ENCODE measurements at regions not wholly inside any gene's neighbourhood (a gene's known extent, or its start where the extent isn't known, plus 50 kb on each side); places are given as distances from the start of the nearest gene placed in this dataset.

GRCh38 chr10:111247781-111248389, 171.1 kb downstream of the ADRA2A start:
- Histone ChIP-seq H3K4me1 (ENCODE audit: control insufficient read depth in 5 of 5, insufficient read depth in 5 of 5, low read length in 5 of 5) (no peaks in the 10 kb centered on the region), H3K4me3 (ENCODE audit: low read depth in 1 of 5, low read length in 5 of 5) (no peak overlapping the region), H3K9ac (ENCODE audit: low read length in 5 of 5) (no peak overlapping the region), H3K27ac (ENCODE audit: low read depth, low read length) (no peak overlapping the region), H3K9me3 (ENCODE audit: control insufficient read depth in 5 of 5, low read length in 5 of 5) (peaks cover 0 to 3% (median 0%) of the 10 kb centered on the region in 5 donors), H3K27me3 (ENCODE audit: control insufficient read depth in 5 of 5, insufficient read depth in 4 of 5, low read length in 5 of 5) (no peaks in the 10 kb centered on the region), H3K36me3 (ENCODE audit: control insufficient read depth in 5 of 5, insufficient read depth in 5 of 5, low read length in 5 of 5) (no peaks in the 10 kb centered on the region)

GRCh38 chr10:111249925-111250324, 173.1 kb downstream of the ADRA2A start:
- Histone ChIP-seq H3K27ac (ENCODE audit: low read depth, low read length) (no peak overlapping the region), H3K4me1 (ENCODE audit: control insufficient read depth in 5 of 5, insufficient read depth in 5 of 5, low read length in 5 of 5) (no peaks in the 10 kb centered on the region), H3K27me3 (ENCODE audit: control insufficient read depth in 5 of 5, insufficient read depth in 4 of 5, low read length in 5 of 5) (no peaks in the 10 kb centered on the region), H3K9ac (ENCODE audit: low read length in 5 of 5) (no peak overlapping the region), H3K9me3 (ENCODE audit: control insufficient read depth in 5 of 5, low read length in 5 of 5) (peaks cover 0 to 3% (median 0%) of the 10 kb centered on the region in 5 donors), H3K4me3 (ENCODE audit: low read depth in 1 of 5, low read length in 5 of 5) (no peak overlapping the region), H3K36me3 (ENCODE audit: control insufficient read depth in 5 of 5, insufficient read depth in 5 of 5, low read length in 5 of 5) (no peaks in the 10 kb centered on the region)

DNA sequence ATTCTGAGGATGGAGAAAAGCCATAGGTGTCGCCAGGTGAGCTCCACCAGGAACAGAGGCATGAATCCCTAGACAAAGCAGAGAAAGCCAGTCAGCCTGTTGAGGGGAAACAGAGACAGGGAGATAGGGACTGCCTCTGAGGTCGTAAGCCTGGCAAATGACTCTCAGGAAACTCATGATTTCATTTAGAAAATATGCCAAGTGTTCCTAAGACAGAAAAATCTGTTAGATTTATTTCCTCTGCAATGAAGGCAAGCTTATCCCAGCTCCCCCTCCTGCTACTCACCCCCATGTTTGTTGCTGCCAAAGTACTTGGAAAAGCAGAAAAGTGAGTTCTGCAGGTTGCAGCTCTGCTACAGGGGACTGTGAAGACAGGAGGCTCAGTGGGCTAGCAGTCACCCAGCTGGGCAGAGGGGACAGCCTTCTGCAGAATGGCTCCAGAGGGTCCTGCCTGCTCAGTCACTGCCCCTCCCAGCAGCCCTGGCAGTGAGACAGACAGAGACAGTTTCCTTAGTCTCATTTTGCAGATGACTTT, 184.3 kb downstream of the ADRA2A start:
- Histone ChIP-seq H3K36me3 (ENCODE audit: control insufficient read depth in 5 of 5, insufficient read depth in 5 of 5, low read length in 5 of 5) (no peaks in the 10 kb centered on the region), H3K9ac (ENCODE audit: low read length in 5 of 5) (no peak overlapping the region), H3K9me3 (ENCODE audit: control insufficient read depth in 5 of 5, low read length in 5 of 5) (no peaks in the 10 kb centered on the region), H3K4me1 (ENCODE audit: control insufficient read depth in 5 of 5, insufficient read depth in 5 of 5, low read length in 5 of 5) (peaks cover 0 to 8% (median 5%) of the 10 kb centered on the region in 5 donors), H3K27me3 (ENCODE audit: control insufficient read depth in 5 of 5, insufficient read depth in 4 of 5, low read length in 5 of 5) (no peaks in the 10 kb centered on the region), H3K27ac (ENCODE audit: low read depth, low read length) (no peak overlapping the region), H3K4me3 (ENCODE audit: low read depth in 1 of 5, low read length in 5 of 5) (no peak overlapping the region)

GRCh38 chr10:111265341-111265740, 188.5 kb downstream of the ADRA2A start:
- Histone ChIP-seq H3K9me3 (ENCODE audit: control insufficient read depth in 5 of 5, low read length in 5 of 5) (no peaks in the 10 kb centered on the region), H3K27me3 (ENCODE audit: control insufficient read depth in 5 of 5, insufficient read depth in 4 of 5, low read length in 5 of 5) (no peaks in the 10 kb centered on the region), H3K9ac (ENCODE audit: low read length in 5 of 5) (no peak overlapping the region), H3K36me3 (ENCODE audit: control insufficient read depth in 5 of 5, insufficient read depth in 5 of 5, low read length in 5 of 5) (no peaks in the 10 kb centered on the region), H3K4me1 (ENCODE audit: control insufficient read depth in 5 of 5, insufficient read depth in 5 of 5, low read length in 5 of 5) (peaks cover 0 to 6% (median 5%) of the 10 kb centered on the region in 5 donors), H3K27ac (ENCODE audit: low read depth, low read length) (no peak overlapping the region), H3K4me3 (ENCODE audit: low read depth in 1 of 5, low read length in 5 of 5) (no peak overlapping the region)

DNA sequence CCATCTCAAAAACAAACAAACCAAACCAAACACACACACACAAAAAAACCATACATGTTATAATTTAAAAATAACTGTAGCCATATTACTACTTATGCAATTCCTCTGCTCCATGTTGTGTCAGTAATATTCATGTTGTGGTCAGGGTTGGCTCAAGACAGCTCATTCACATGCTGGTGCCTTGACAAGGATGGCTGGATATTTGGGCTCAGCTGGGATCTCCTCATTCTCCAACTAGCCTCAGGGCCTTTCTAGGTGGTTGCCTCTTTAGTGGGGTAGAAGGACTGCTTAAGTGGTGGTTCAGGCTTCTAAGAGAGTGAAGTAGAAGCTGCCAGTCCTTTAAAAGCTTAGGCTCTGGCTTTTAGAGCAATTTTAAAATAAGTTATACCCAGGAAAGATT, 189.3 kb downstream of the ADRA2A start:
- no peak overlapping the region for H3K9ac ChIP-seq (ENCODE audit: low read length in 5 of 5)
- no peak overlapping the region for H3K4me3 ChIP-seq (ENCODE audit: low read depth in 1 of 5, low read length in 5 of 5)

DNA sequence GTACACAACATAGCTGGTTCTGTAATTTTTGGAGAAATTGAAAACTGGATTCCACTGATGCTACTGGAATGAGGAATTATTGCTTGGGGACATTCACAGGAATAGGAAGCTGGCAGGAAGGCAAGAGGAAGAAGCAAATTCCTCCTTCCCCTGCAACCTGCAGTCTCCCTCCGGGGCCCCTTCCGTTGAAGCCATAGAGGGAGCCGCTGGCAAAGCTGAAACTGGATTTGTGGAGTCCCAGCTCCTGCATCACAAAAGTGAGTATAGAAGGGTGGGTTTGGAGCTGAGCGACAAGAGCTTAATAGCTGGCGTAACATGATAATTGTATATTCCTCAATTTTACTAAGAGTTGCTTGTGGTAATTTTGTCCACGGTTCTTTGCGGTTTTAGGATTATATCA, 190.8 kb downstream of the ADRA2A start:
- H3K36me3 ChIP-seq (ENCODE audit: control insufficient read depth in 5 of 5, insufficient read depth in 5 of 5, low read length in 5 of 5): no peaks in the 10 kb centered on the region
- H3K4me3 ChIP-seq (ENCODE audit: low read depth in 1 of 5, low read length in 5 of 5): no peak overlapping the region
- no peaks in the 10 kb centered on the region for H3K4me1 ChIP-seq (ENCODE audit: control insufficient read depth in 5 of 5, insufficient read depth in 5 of 5, low read length in 5 of 5)
- H3K27me3 ChIP-seq (ENCODE audit: control insufficient read depth in 5 of 5, insufficient read depth in 4 of 5, low read length in 5 of 5): no peaks in the 10 kb centered on the region
- no peak overlapping the region for H3K27ac ChIP-seq (ENCODE audit: low read depth, low read length)
- H3K9me3 ChIP-seq (ENCODE audit: control insufficient read depth in 5 of 5, low read length in 5 of 5): no peaks in the 10 kb centered on the region
- no peak overlapping the region for H3K9ac ChIP-seq (ENCODE audit: low read length in 5 of 5)

More for the DNA sequence above, 189.3 kb downstream of the ADRA2A start:
- peaks cover 0 to 3% (median 2%) of the 10 kb centered on the region in 5 donors for H3K4me1 ChIP-seq (ENCODE audit: control insufficient read depth in 5 of 5, insufficient read depth in 5 of 5, low read length in 5 of 5)
- no peaks in the 10 kb centered on the region for H3K27me3 ChIP-seq (ENCODE audit: control insufficient read depth in 5 of 5, insufficient read depth in 4 of 5, low read length in 5 of 5)
- no peaks in the 10 kb centered on the region for H3K9me3 ChIP-seq (ENCODE audit: control insufficient read depth in 5 of 5, low read length in 5 of 5)
- H3K36me3 ChIP-seq (ENCODE audit: control insufficient read depth in 5 of 5, insufficient read depth in 5 of 5, low read length in 5 of 5): no peaks in the 10 kb centered on the region
- no peak overlapping the region for H3K27ac ChIP-seq (ENCODE audit: low read depth, low read length)

- no peaks in the 10 kb centered on the region for H3K9me3 ChIP-seq (ENCODE audit: control insufficient read depth in 5 of 5, low read length in 5 of 5)
- no peaks in the 10 kb centered on the region for H3K27me3 ChIP-seq (ENCODE audit: control insufficient read depth in 5 of 5, insufficient read depth in 4 of 5, low read length in 5 of 5)
- no peak overlapping the region for H3K27ac ChIP-seq (ENCODE audit: low read depth, low read length)
- H3K4me3 ChIP-seq (ENCODE audit: low read depth in 1 of 5, low read length in 5 of 5): no peak overlapping the region
- H3K36me3 ChIP-seq (ENCODE audit: control insufficient read depth in 5 of 5, insufficient read depth in 5 of 5, low read length in 5 of 5): no peaks in the 10 kb centered on the region
- no peak overlapping the region for H3K9ac ChIP-seq (ENCODE audit: low read length in 5 of 5)
- H3K4me1 ChIP-seq (ENCODE audit: control insufficient read depth in 5 of 5, insufficient read depth in 5 of 5, low read length in 5 of 5): peaks cover 0 to 12% (median 3%) of the 10 kb centered on the region in 5 donors
Observed at GRCh38 chr10:111273235-111273634, 196.4 kb downstream of the ADRA2A start.

- Histone ChIP-seq H3K27ac (ENCODE audit: low read depth, low read length) (no peak overlapping the region), H3K9me3 (ENCODE audit: control insufficient read depth in 5 of 5, low read length in 5 of 5) (no peaks in the 10 kb centered on the region), H3K27me3 (ENCODE audit: control insufficient read depth in 5 of 5, insufficient read depth in 4 of 5, low read length in 5 of 5) (no peaks in the 10 kb centered on the region), H3K4me3 (ENCODE audit: low read depth in 1 of 5, low read length in 5 of 5) (no peak overlapping the region), H3K9ac (ENCODE audit: low read length in 5 of 5) (no peak overlapping the region), H3K4me1 (ENCODE audit: control insufficient read depth in 5 of 5, insufficient read depth in 5 of 5, low read length in 5 of 5) (peaks cover 0 to 12% (median 3%) of the 10 kb centered on the region in 5 donors), H3K36me3 (ENCODE audit: control insufficient read depth in 5 of 5, insufficient read depth in 5 of 5, low read length in 5 of 5) (no peaks in the 10 kb centered on the region)
Observed at GRCh38 chr10:111273635-111274034, 196.8 kb downstream of the ADRA2A start.

DNA sequence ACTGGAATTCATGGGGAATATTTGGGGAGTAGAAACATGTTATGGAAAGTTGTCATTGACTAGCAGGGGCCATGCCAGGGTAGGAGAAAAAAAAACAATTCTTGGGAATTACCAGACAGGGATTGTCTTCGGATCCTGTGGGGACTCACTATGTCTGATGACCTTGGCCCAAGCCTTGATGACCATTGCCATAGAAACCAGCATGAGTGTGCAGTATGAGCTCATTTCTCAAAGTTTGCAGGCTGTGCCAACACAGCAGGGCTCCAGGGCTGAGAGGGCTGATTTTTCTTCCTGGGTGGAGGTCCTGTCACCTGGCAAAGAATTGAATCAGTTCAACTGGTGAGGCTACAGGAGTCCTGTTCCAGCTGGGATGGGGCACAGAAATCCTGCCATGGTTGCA, 198.3 kb downstream of the ADRA2A start:
- Histone ChIP-seq H3K36me3 (ENCODE audit: control insufficient read depth in 5 of 5, insufficient read depth in 5 of 5, low read length in 5 of 5) (no peaks in the 10 kb centered on the region), H3K27ac (ENCODE audit: low read depth, low read length) (no peak overlapping the region), H3K4me1 (ENCODE audit: control insufficient read depth in 5 of 5, insufficient read depth in 5 of 5, low read length in 5 of 5) (peaks cover 0 to 12% (median 3%) of the 10 kb centered on the region in 5 donors), H3K9me3 (ENCODE audit: control insufficient read depth in 5 of 5, low read length in 5 of 5) (no peaks in the 10 kb centered on the region), H3K27me3 (ENCODE audit: control insufficient read depth in 5 of 5, insufficient read depth in 4 of 5, low read length in 5 of 5) (no peaks in the 10 kb centered on the region), H3K4me3 (ENCODE audit: low read depth in 1 of 5, low read length in 5 of 5) (no peak overlapping the region), H3K9ac (ENCODE audit: low read length in 5 of 5) (no peak overlapping the region)

DNA sequence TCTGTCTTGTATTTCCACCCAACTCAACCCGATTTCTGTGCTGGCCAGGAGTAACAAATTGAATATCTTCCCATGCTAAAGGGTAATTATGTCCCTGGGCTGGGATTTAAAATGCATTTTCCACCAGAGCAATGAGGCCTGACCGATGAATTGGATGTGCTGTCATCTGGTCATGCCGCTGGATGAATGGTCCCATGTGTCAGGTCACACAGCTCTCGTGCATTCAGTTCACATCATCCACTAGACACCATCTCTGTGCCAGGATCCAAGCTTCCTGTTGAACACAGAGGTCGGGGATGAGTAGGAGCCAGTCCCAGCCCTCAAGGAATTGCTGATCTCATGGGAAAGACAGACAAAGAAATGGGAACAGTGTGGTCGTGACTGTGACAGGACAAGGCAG, 200.8 kb downstream of the ADRA2A start:
- Histone ChIP-seq H3K9ac (ENCODE audit: low read length in 5 of 5) (no peak overlapping the region), H3K4me1 (ENCODE audit: control insufficient read depth in 5 of 5, insufficient read depth in 5 of 5, low read length in 5 of 5) (peaks cover 2 to 22% (median 10%) of the 10 kb centered on the region in 5 donors), H3K27ac (ENCODE audit: low read depth, low read length) (no peak overlapping the region), H3K36me3 (ENCODE audit: control insufficient read depth in 5 of 5, insufficient read depth in 5 of 5, low read length in 5 of 5) (no peaks in the 10 kb centered on the region), H3K4me3 (ENCODE audit: low read depth in 1 of 5, low read length in 5 of 5) (no peak overlapping the region), H3K9me3 (ENCODE audit: control insufficient read depth in 5 of 5, low read length in 5 of 5) (no peaks in the 10 kb centered on the region), H3K27me3 (ENCODE audit: control insufficient read depth in 5 of 5, insufficient read depth in 4 of 5, low read length in 5 of 5) (no peaks in the 10 kb centered on the region)

All from subcutaneous abdominal adipose tissue (tissue), 5 donors.